GM12892 (cell line): ENCODE measurements at regions not wholly inside any gene's neighbourhood (a gene's known extent, or its start where the extent isn't known, plus 50 kb on each side); places are given as distances from the start of the nearest gene placed in this dataset.

Source experiments
- POLR2A ChIP-seq: IDR thresholded peaks from 2 replicates; pipeline ENCODE4 v1.6.1; 2011; ENCODE audit warnings: low read depth, low read length, control low read depth
- POLR2AphosphoS5 ChIP-seq: IDR thresholded peaks from 2 replicates; pipeline ENCODE4 v1.6.1; 2011; ENCODE audit warnings: low read depth, low read length, control low read depth
- TAF1 ChIP-seq: IDR thresholded peaks from 2 replicates; pipeline ENCODE4 v1.6.1; 2011; ENCODE audit warnings: low read depth, mild to moderate bottlenecking, control low read depth, low read length, borderline replicate concordance

GRCh38 chr2:19214682-19215391, 143.6 kb downstream of the OSR1 start:
- TF ChIP-seq POLR2A (no peak), POLR2AphosphoS5 (no peak), TAF1 (no peak)
